ENCODE measurements at regions not wholly inside any gene's neighbourhood (a gene's known extent, or its start where the extent isn't known, plus 50 kb on each side); places are given as distances from the start of the nearest gene placed in this dataset.

- no peak overlapping the region for H3K9ac ChIP-seq (ENCODE audit: low read length)
- no peaks in the 10 kb centered on the region for H3K36me3 ChIP-seq (ENCODE audit: insufficient read depth, low read length)
- H3K4me1 ChIP-seq (ENCODE audit: insufficient read depth, low read length), result no peaks in the 10 kb centered on the region
- no peaks in the 10 kb centered on the region for H3K27me3 ChIP-seq (ENCODE audit: control insufficient read depth in 1 of 2, insufficient read depth in 2 of 2, low read length in 2 of 2)
- no peak overlapping the region for H3K4me3 ChIP-seq (ENCODE audit: low read depth in 1 of 2, low read length in 2 of 2)
- H3K9me3 ChIP-seq (ENCODE audit: low read length), result no peaks in the 10 kb centered on the region
- H3K27ac ChIP-seq (ENCODE audit: low read depth, low read length), result no peak overlapping the region
Observed at GRCh38 chr10:108894402-108895301, 1028.7 kb downstream of the XPNPEP1 start.

- peaks cover 7% of the 10 kb centered on the region for H3K4me1 ChIP-seq (ENCODE audit: insufficient read depth, low read length)
- H3K9me3 ChIP-seq (ENCODE audit: low read length), result no peaks in the 10 kb centered on the region
- H3K36me3 ChIP-seq (ENCODE audit: insufficient read depth, low read length), result no peaks in the 10 kb centered on the region
- H3K27me3 ChIP-seq (ENCODE audit: control insufficient read depth in 1 of 2, insufficient read depth in 2 of 2, low read length in 2 of 2), result no peaks in the 10 kb centered on the region
- no peak overlapping the region for H3K9ac ChIP-seq (ENCODE audit: low read length)
- no peak overlapping the region for H3K27ac ChIP-seq (ENCODE audit: low read depth, low read length)
- no peak overlapping the region for H3K4me3 ChIP-seq (ENCODE audit: low read depth in 1 of 2, low read length in 2 of 2)
Observed at GRCh38 chr10:108877095-108877561, 1046.2 kb downstream of the XPNPEP1 start.

GRCh38 chr10:108872854-108873253, 1050.5 kb downstream of the XPNPEP1 start:
- Histone ChIP-seq H3K36me3 (ENCODE audit: insufficient read depth, low read length) (no peaks in the 10 kb centered on the region), H3K9me3 (ENCODE audit: low read length) (no peaks in the 10 kb centered on the region), H3K4me3 (ENCODE audit: low read depth in 1 of 2, low read length in 2 of 2) (no peak overlapping the region), H3K27me3 (ENCODE audit: control insufficient read depth in 1 of 2, insufficient read depth in 2 of 2, low read length in 2 of 2) (no peaks in the 10 kb centered on the region), H3K9ac (ENCODE audit: low read length) (no peak overlapping the region), H3K27ac (ENCODE audit: low read depth, low read length) (no peak overlapping the region), H3K4me1 (ENCODE audit: insufficient read depth, low read length) (peaks cover 7% of the 10 kb centered on the region)

- Histone ChIP-seq H3K9ac (ENCODE audit: low read length) (no peak overlapping the region), H3K27ac (ENCODE audit: low read depth, low read length) (no peak overlapping the region), H3K9me3 (ENCODE audit: low read length) (no peaks in the 10 kb centered on the region), H3K4me1 (ENCODE audit: insufficient read depth, low read length) (no peaks in the 10 kb centered on the region), H3K27me3 (ENCODE audit: control insufficient read depth in 1 of 2, insufficient read depth in 2 of 2, low read length in 2 of 2) (no peaks in the 10 kb centered on the region), H3K4me3 (ENCODE audit: low read depth in 1 of 2, low read length in 2 of 2) (no peak overlapping the region), H3K36me3 (ENCODE audit: insufficient read depth, low read length) (no peaks in the 10 kb centered on the region)
Observed at GRCh38 chr10:108868881-108869280, 1054.4 kb downstream of the XPNPEP1 start.

- Histone ChIP-seq H3K27me3 (ENCODE audit: control insufficient read depth in 1 of 2, insufficient read depth in 2 of 2, low read length in 2 of 2) (no peaks in the 10 kb centered on the region), H3K4me3 (ENCODE audit: low read depth in 1 of 2, low read length in 2 of 2) (no peak overlapping the region), H3K36me3 (ENCODE audit: insufficient read depth, low read length) (no peaks in the 10 kb centered on the region), H3K27ac (ENCODE audit: low read depth, low read length) (no peak overlapping the region), H3K9me3 (ENCODE audit: low read length) (no peaks in the 10 kb centered on the region), H3K9ac (ENCODE audit: low read length) (no peak overlapping the region), H3K4me1 (ENCODE audit: insufficient read depth, low read length) (peaks cover 6% of the 10 kb centered on the region)
Observed at GRCh38 chr10:108862676-108863350, 1060.5 kb downstream of the XPNPEP1 start.

- Histone ChIP-seq H3K36me3 (ENCODE audit: insufficient read depth, low read length) (no peaks in the 10 kb centered on the region), H3K4me1 (ENCODE audit: insufficient read depth, low read length) (peaks cover 6% of the 10 kb centered on the region), H3K27ac (ENCODE audit: low read depth, low read length) (no peak overlapping the region), H3K9me3 (ENCODE audit: low read length) (no peaks in the 10 kb centered on the region), H3K9ac (ENCODE audit: low read length) (no peak overlapping the region), H3K27me3 (ENCODE audit: control insufficient read depth in 1 of 2, insufficient read depth in 2 of 2, low read length in 2 of 2) (no peaks in the 10 kb centered on the region), H3K4me3 (ENCODE audit: low read depth in 1 of 2, low read length in 2 of 2) (no peak overlapping the region)
Observed at GRCh38 chr10:108861181-108861754, 1062.0 kb downstream of the XPNPEP1 start.

- H3K4me1 ChIP-seq (ENCODE audit: insufficient read depth, low read length), result no peaks in the 10 kb centered on the region
- no peaks in the 10 kb centered on the region for H3K9me3 ChIP-seq (ENCODE audit: low read length)
- no peak overlapping the region for H3K27ac ChIP-seq (ENCODE audit: low read depth, low read length)
- no peak overlapping the region for H3K4me3 ChIP-seq (ENCODE audit: low read depth in 1 of 2, low read length in 2 of 2)
- H3K36me3 ChIP-seq (ENCODE audit: insufficient read depth, low read length), result no peaks in the 10 kb centered on the region
- no peak overlapping the region for H3K9ac ChIP-seq (ENCODE audit: low read length)
- H3K27me3 ChIP-seq (ENCODE audit: control insufficient read depth in 1 of 2, insufficient read depth in 2 of 2, low read length in 2 of 2), result no peaks in the 10 kb centered on the region
Observed at GRCh38 chr10:108852211-108852610, 1071.1 kb downstream of the XPNPEP1 start.

- Histone ChIP-seq H3K4me1 (ENCODE audit: insufficient read depth, low read length) (no peaks in the 10 kb centered on the region), H3K9ac (ENCODE audit: low read length) (no peak overlapping the region), H3K27me3 (ENCODE audit: control insufficient read depth in 1 of 2, insufficient read depth in 2 of 2, low read length in 2 of 2) (no peaks in the 10 kb centered on the region), H3K36me3 (ENCODE audit: insufficient read depth, low read length) (no peaks in the 10 kb centered on the region), H3K4me3 (ENCODE audit: low read depth in 1 of 2, low read length in 2 of 2) (no peak overlapping the region), H3K9me3 (ENCODE audit: low read length) (no peaks in the 10 kb centered on the region), H3K27ac (ENCODE audit: low read depth, low read length) (no peak overlapping the region)
Observed at GRCh38 chr10:108850138-108850854, 1073.0 kb downstream of the XPNPEP1 start.

GRCh38 chr10:108849688-108850087, 1073.6 kb downstream of the XPNPEP1 start:
- Histone ChIP-seq H3K27ac (ENCODE audit: low read depth, low read length) (no peak overlapping the region), H3K9ac (ENCODE audit: low read length) (no peak overlapping the region), H3K4me1 (ENCODE audit: insufficient read depth, low read length) (no peaks in the 10 kb centered on the region), H3K4me3 (ENCODE audit: low read depth in 1 of 2, low read length in 2 of 2) (no peak overlapping the region), H3K36me3 (ENCODE audit: insufficient read depth, low read length) (no peaks in the 10 kb centered on the region), H3K27me3 (ENCODE audit: control insufficient read depth in 1 of 2, insufficient read depth in 2 of 2, low read length in 2 of 2) (no peaks in the 10 kb centered on the region), H3K9me3 (ENCODE audit: low read length) (no peaks in the 10 kb centered on the region)

- Histone ChIP-seq H3K4me3 (ENCODE audit: low read depth in 1 of 2, low read length in 2 of 2) (no peak overlapping the region), H3K4me1 (ENCODE audit: insufficient read depth, low read length) (no peaks in the 10 kb centered on the region), H3K9ac (ENCODE audit: low read length) (no peak overlapping the region), H3K27ac (ENCODE audit: low read depth, low read length) (no peak overlapping the region), H3K27me3 (ENCODE audit: control insufficient read depth in 1 of 2, insufficient read depth in 2 of 2, low read length in 2 of 2) (no peaks in the 10 kb centered on the region), H3K9me3 (ENCODE audit: low read length) (no peaks in the 10 kb centered on the region), H3K36me3 (ENCODE audit: insufficient read depth, low read length) (no peaks in the 10 kb centered on the region)
Observed at GRCh38 chr10:108849186-108849585, 1074.1 kb downstream of the XPNPEP1 start.

GRCh38 chr10:108848046-108848445, 1075.3 kb downstream of the XPNPEP1 start:
- no peaks in the 10 kb centered on the region for H3K4me1 ChIP-seq (ENCODE audit: insufficient read depth, low read length)
- no peak overlapping the region for H3K27ac ChIP-seq (ENCODE audit: low read depth, low read length)
- no peak overlapping the region for H3K9ac ChIP-seq (ENCODE audit: low read length)
- H3K27me3 ChIP-seq (ENCODE audit: control insufficient read depth in 1 of 2, insufficient read depth in 2 of 2, low read length in 2 of 2), result no peaks in the 10 kb centered on the region
- no peaks in the 10 kb centered on the region for H3K9me3 ChIP-seq (ENCODE audit: low read length)
- no peaks in the 10 kb centered on the region for H3K36me3 ChIP-seq (ENCODE audit: insufficient read depth, low read length)
- H3K4me3 ChIP-seq (ENCODE audit: low read depth in 1 of 2, low read length in 2 of 2), result no peak overlapping the region

Measured in muscle layer of colon (tissue), 2 donors.